SK-N-MC (cell line): ENCODE measurements at regions not wholly inside any gene's neighbourhood (a gene's known extent, or its start where the extent isn't known, plus 50 kb on each side); places are given as distances from the start of the nearest gene placed in this dataset.

ENCODE experiments used
- EZH2 ChIP-seq: fragments of 200-600 bp; sonication (generic); IDR thresholded peaks from one replicate; pipeline ENCODE4 v1.6.1; 2017; ENCODE audit warnings: antibody characterized with exemption
- POLR2AphosphoS5 ChIP-seq: IDR thresholded peaks from 2 replicates; pipeline ENCODE4 v1.6.1; 2012; ENCODE audit warnings: mild to moderate bottlenecking, low read depth, low read length, borderline replicate concordance

- TF ChIP-seq EZH2 (no peak), POLR2AphosphoS5 (no peak)
Measured at GRCh38 chr6:140437619-140438345, 1063.3 kb upstream of the CITED2 start.
